ENCODE measurements at regions not wholly inside any gene's neighbourhood (a gene's known extent, or its start where the extent isn't known, plus 50 kb on each side); places are given as distances from the start of the nearest gene placed in this dataset.

GRCh38 chr4:126888968-126889367 lies 743.8 kb upstream of the INTU start:
- Histone ChIP-seq H3K27ac (ENCODE audit: low read depth in 1 of 2, low read length in 1 of 2) (no peak overlapping the region), H3K4me1 (ENCODE audit: control insufficient read depth in 2 of 2, insufficient read depth in 2 of 2, low read length in 2 of 2) (no peaks in the 10 kb centered on the region), H3K9me3 (ENCODE audit: control insufficient read depth in 2 of 2, insufficient read depth in 1 of 2, low read length in 1 of 2) (no peaks in the 10 kb centered on the region), H3K36me3 (ENCODE audit: control insufficient read depth in 2 of 2, insufficient read depth in 2 of 2, low read length in 1 of 2) (no peaks in the 10 kb centered on the region), H3K4me3 (ENCODE audit: low read length in 2 of 2) (no peak overlapping the region), H3K27me3 (ENCODE audit: control insufficient read depth in 2 of 2, insufficient read depth in 1 of 2, low read length in 1 of 2) (no peaks in the 10 kb centered on the region)
- no peak for DNase-seq (ENCODE audit: low read depth in 6 of 9, low spot score in 9 of 9)

GRCh38 chr4:126890383-126890782 lies 742.4 kb upstream of the INTU start:
- no peaks in the 10 kb centered on the region for H3K27me3 ChIP-seq (ENCODE audit: control insufficient read depth in 2 of 2, insufficient read depth in 1 of 2, low read length in 1 of 2)
- no peak overlapping the region for H3K27ac ChIP-seq (ENCODE audit: low read depth in 1 of 2, low read length in 1 of 2)
- no peak overlapping the region for H3K4me3 ChIP-seq (ENCODE audit: low read length in 2 of 2)
- H3K36me3 ChIP-seq (ENCODE audit: control insufficient read depth in 2 of 2, insufficient read depth in 2 of 2, low read length in 1 of 2): no peaks in the 10 kb centered on the region
- H3K9me3 ChIP-seq (ENCODE audit: control insufficient read depth in 2 of 2, insufficient read depth in 1 of 2, low read length in 1 of 2): no peaks in the 10 kb centered on the region
- H3K4me1 ChIP-seq (ENCODE audit: control insufficient read depth in 2 of 2, insufficient read depth in 2 of 2, low read length in 2 of 2): no peaks in the 10 kb centered on the region
- DNase-seq (ENCODE audit: low read depth in 6 of 9, low spot score in 9 of 9): no peak

- WGBS: 54% methylated on average over 3 of the region's 3 CpGs
- H3K9me3 ChIP-seq (ENCODE audit: control insufficient read depth in 2 of 2, insufficient read depth in 1 of 2, low read length in 1 of 2): no peaks in the 10 kb centered on the region
These were observed 741.8 kb upstream of the INTU start for GRCh38 chr4:126890994-126891393.

DNA sequence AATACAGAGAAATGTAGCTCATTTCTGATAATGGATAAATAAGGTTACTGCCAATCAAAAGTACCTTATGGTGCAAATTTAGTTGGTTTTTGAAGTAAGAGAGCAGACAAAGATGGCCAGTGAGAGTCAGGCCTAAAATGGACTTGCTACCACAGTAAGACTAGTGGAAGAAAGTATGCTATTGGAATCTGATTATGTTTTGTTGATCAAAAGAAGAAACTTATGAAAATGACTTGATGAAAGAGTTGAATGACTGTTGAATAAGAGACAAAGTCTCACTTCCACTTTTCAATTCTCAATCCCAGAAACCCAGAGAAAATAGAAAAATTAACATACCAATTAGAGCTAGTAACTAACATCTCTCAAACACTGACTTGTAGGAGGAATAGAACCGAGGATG lies 737.8 kb upstream of the INTU start:
- DNase-seq (ENCODE audit: low read depth in 6 of 9, low spot score in 9 of 9): no peak
- no peaks in the 10 kb centered on the region for H3K4me1 ChIP-seq (ENCODE audit: control insufficient read depth in 2 of 2, insufficient read depth in 2 of 2, low read length in 2 of 2)
- H3K36me3 ChIP-seq (ENCODE audit: control insufficient read depth in 2 of 2, insufficient read depth in 2 of 2, low read length in 1 of 2): no peaks in the 10 kb centered on the region
- H3K4me3 ChIP-seq (ENCODE audit: low read length in 2 of 2): no peak overlapping the region
- H3K27ac ChIP-seq (ENCODE audit: low read depth in 1 of 2, low read length in 1 of 2): no peak overlapping the region
- H3K27me3 ChIP-seq (ENCODE audit: control insufficient read depth in 2 of 2, insufficient read depth in 1 of 2, low read length in 1 of 2): no peaks in the 10 kb centered on the region
- 83% methylated on average over 1 of the region's 1 CpG for WGBS
- H3K9me3 ChIP-seq (ENCODE audit: control insufficient read depth in 2 of 2, insufficient read depth in 1 of 2, low read length in 1 of 2): peaks cover 0 to 9% of the 10 kb centered on the region in 2 donors

More at GRCh38 chr4:126890994-126891393, 741.8 kb upstream of the INTU start:
- H3K4me1 ChIP-seq (ENCODE audit: control insufficient read depth in 2 of 2, insufficient read depth in 2 of 2, low read length in 2 of 2): no peaks in the 10 kb centered on the region
- no peak overlapping the region for H3K4me3 ChIP-seq (ENCODE audit: low read length in 2 of 2)
- no peaks in the 10 kb centered on the region for H3K36me3 ChIP-seq (ENCODE audit: control insufficient read depth in 2 of 2, insufficient read depth in 2 of 2, low read length in 1 of 2)
- DNase-seq (ENCODE audit: low read depth in 6 of 9, low spot score in 9 of 9): no peak
- H3K27me3 ChIP-seq (ENCODE audit: control insufficient read depth in 2 of 2, insufficient read depth in 1 of 2, low read length in 1 of 2): no peaks in the 10 kb centered on the region
- H3K27ac ChIP-seq (ENCODE audit: low read depth in 1 of 2, low read length in 1 of 2): no peak overlapping the region

DNA sequence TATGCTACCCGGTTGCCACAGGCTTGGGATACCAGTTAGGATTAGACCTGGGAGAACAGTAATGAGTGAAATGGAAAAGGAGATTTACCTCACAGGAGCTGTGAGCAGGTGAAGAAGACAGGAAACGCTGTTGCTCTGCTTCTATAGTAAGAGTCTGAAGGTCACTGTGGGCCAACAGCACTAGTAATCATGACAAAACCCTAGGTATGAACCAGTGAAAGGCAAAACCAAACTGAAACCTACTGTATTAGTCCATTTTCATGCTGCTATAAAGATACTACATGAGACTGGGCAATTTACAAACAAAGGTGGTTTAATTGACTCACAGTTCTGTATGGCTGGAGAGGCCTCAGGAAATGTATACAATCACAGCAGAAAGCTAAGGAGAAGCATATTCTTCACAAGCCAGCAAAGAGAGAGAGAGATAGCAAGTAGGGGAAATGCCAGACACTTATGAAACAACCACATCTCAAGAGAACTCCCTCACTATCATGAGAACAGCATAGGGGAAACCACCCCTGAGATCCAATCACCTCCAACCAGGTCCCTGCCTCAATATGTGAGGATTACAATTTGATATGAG lies 736.7 kb upstream of the INTU start:
- 95% methylated on average over 2 of the region's 2 CpGs for WGBS
- no peaks in the 10 kb centered on the region for H3K36me3 ChIP-seq (ENCODE audit: control insufficient read depth in 2 of 2, insufficient read depth in 2 of 2, low read length in 1 of 2)
- H3K4me3 ChIP-seq (ENCODE audit: low read length in 2 of 2): no peak overlapping the region
- no peak for DNase-seq (ENCODE audit: low read depth in 6 of 9, low spot score in 9 of 9)
- no peaks in the 10 kb centered on the region for H3K4me1 ChIP-seq (ENCODE audit: control insufficient read depth in 2 of 2, insufficient read depth in 2 of 2, low read length in 2 of 2)
- no peaks in the 10 kb centered on the region for H3K27me3 ChIP-seq (ENCODE audit: control insufficient read depth in 2 of 2, insufficient read depth in 1 of 2, low read length in 1 of 2)
- H3K27ac ChIP-seq (ENCODE audit: low read depth in 1 of 2, low read length in 1 of 2): no peak overlapping the region
- H3K9me3 ChIP-seq (ENCODE audit: control insufficient read depth in 2 of 2, insufficient read depth in 1 of 2, low read length in 1 of 2): peaks cover 0 to 9% of the 10 kb centered on the region in 2 donors

GRCh38 chr4:126897038-126897437 lies 735.7 kb upstream of the INTU start:
- WGBS: 91% methylated on average over 3 of the region's 3 CpGs
- Histone ChIP-seq H3K9me3 (ENCODE audit: control insufficient read depth in 2 of 2, insufficient read depth in 1 of 2, low read length in 1 of 2) (peaks cover 0 to 10% of the 10 kb centered on the region in 2 donors), H3K4me1 (ENCODE audit: control insufficient read depth in 2 of 2, insufficient read depth in 2 of 2, low read length in 2 of 2) (no peaks in the 10 kb centered on the region), H3K27ac (ENCODE audit: low read depth in 1 of 2, low read length in 1 of 2) (no peak overlapping the region), H3K4me3 (ENCODE audit: low read length in 2 of 2) (no peak overlapping the region), H3K27me3 (ENCODE audit: control insufficient read depth in 2 of 2, insufficient read depth in 1 of 2, low read length in 1 of 2) (no peaks in the 10 kb centered on the region), H3K36me3 (ENCODE audit: control insufficient read depth in 2 of 2, insufficient read depth in 2 of 2, low read length in 1 of 2) (no peaks in the 10 kb centered on the region)
- no peak for DNase-seq (ENCODE audit: low read depth in 6 of 9, low spot score in 9 of 9)

GRCh38 chr4:126898815-126899214 lies 733.9 kb upstream of the INTU start:
- no peak for DNase-seq (ENCODE audit: low read depth in 6 of 9, low spot score in 9 of 9)

DNA sequence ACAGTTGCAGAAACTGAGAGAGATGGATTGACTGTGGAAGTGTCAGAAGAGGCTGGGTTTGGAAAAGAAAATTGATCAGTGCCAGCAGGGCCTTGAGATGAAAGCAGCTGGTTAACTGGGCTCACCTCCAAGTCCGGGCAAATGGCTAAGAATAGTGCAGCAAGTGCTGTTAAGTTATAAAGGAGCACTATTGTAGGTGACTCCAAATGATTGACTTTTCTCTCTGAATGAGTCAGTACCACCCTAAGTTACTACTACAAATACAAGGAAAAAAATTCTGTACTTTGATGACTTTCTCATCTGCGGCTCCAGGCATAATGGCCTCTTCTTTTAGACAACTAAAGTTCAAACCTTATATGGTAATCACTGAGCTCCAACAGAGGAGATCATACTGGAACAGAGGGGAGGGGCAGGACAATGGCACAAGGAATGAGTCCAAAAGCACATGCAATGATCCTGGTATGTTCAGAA lies 733.4 kb upstream of the INTU start:
- 69% methylated on average over 2 of the region's 2 CpGs for WGBS
- H3K27ac ChIP-seq (ENCODE audit: low read depth in 1 of 2, low read length in 1 of 2): no peak overlapping the region
- no peak for DNase-seq (ENCODE audit: low read depth in 6 of 9, low spot score in 9 of 9)
- H3K27me3 ChIP-seq (ENCODE audit: control insufficient read depth in 2 of 2, insufficient read depth in 1 of 2, low read length in 1 of 2): no peaks in the 10 kb centered on the region
- no peak overlapping the region for H3K4me3 ChIP-seq (ENCODE audit: low read length in 2 of 2)
- peaks cover 0 to 13% of the 10 kb centered on the region in 2 donors for H3K9me3 ChIP-seq (ENCODE audit: control insufficient read depth in 2 of 2, insufficient read depth in 1 of 2, low read length in 1 of 2)
- H3K36me3 ChIP-seq (ENCODE audit: control insufficient read depth in 2 of 2, insufficient read depth in 2 of 2, low read length in 1 of 2): no peaks in the 10 kb centered on the region
- H3K4me1 ChIP-seq (ENCODE audit: control insufficient read depth in 2 of 2, insufficient read depth in 2 of 2, low read length in 2 of 2): no peaks in the 10 kb centered on the region

More at GRCh38 chr4:126898815-126899214, 733.9 kb upstream of the INTU start:
- no peaks in the 10 kb centered on the region for H3K4me1 ChIP-seq (ENCODE audit: control insufficient read depth in 2 of 2, insufficient read depth in 2 of 2, low read length in 2 of 2)
- WGBS: 94% methylated on average over 1 of the region's 1 CpG
- H3K27ac ChIP-seq (ENCODE audit: low read depth in 1 of 2, low read length in 1 of 2): no peak overlapping the region
- H3K4me3 ChIP-seq (ENCODE audit: low read length in 2 of 2): no peak overlapping the region
- H3K27me3 ChIP-seq (ENCODE audit: control insufficient read depth in 2 of 2, insufficient read depth in 1 of 2, low read length in 1 of 2): no peaks in the 10 kb centered on the region
- no peaks in the 10 kb centered on the region for H3K36me3 ChIP-seq (ENCODE audit: control insufficient read depth in 2 of 2, insufficient read depth in 2 of 2, low read length in 1 of 2)
- peaks cover 0 to 13% of the 10 kb centered on the region in 2 donors for H3K9me3 ChIP-seq (ENCODE audit: control insufficient read depth in 2 of 2, insufficient read depth in 1 of 2, low read length in 1 of 2)

DNA sequence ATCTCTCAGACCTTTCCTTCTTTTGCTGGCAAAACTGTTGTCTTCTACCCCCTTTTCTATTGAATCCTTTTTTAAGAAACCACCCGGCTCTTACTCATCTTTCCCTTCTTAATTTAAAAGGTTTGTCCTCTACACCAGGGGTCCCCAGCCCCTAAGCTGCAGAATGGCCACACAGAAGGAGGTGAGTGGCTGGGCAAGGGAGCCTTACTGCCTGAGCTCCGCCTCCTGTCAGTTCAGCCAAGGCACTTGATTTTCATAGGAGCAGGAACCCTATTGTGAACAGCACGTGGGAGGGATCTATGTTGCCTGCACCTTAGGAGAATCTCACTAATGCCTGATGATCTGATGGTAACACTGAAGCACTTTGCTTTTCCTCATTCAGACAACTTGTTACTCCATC lies 726.3 kb upstream of the INTU start:
- 77% methylated on average over 3 of the region's 3 CpGs for WGBS
- H3K4me1 ChIP-seq (ENCODE audit: control insufficient read depth in 2 of 2, insufficient read depth in 2 of 2, low read length in 2 of 2): no peaks in the 10 kb centered on the region

More for the DNA sequence above, 726.3 kb upstream of the INTU start:
- H3K9me3 ChIP-seq (ENCODE audit: control insufficient read depth in 2 of 2, insufficient read depth in 1 of 2, low read length in 1 of 2): peaks cover 0 to 8% of the 10 kb centered on the region in 2 donors
- DNase-seq (ENCODE audit: low read depth in 6 of 9, low spot score in 9 of 9): no peak
- no peaks in the 10 kb centered on the region for H3K27me3 ChIP-seq (ENCODE audit: control insufficient read depth in 2 of 2, insufficient read depth in 1 of 2, low read length in 1 of 2)
- no peaks in the 10 kb centered on the region for H3K36me3 ChIP-seq (ENCODE audit: control insufficient read depth in 2 of 2, insufficient read depth in 2 of 2, low read length in 1 of 2)
- no peak overlapping the region for H3K27ac ChIP-seq (ENCODE audit: low read depth in 1 of 2, low read length in 1 of 2)
- H3K4me3 ChIP-seq (ENCODE audit: low read length in 2 of 2): no peak overlapping the region
